ENCODE measurements at regions not wholly inside any gene's neighbourhood (a gene's known extent, or its start where the extent isn't known, plus 50 kb on each side); places are given as distances from the start of the nearest gene placed in this dataset.

- CTCF ChIA-PET, result interaction anchor here (0.7 kb wide), 1 partner anchor 959 kb away, joined by 5 read pairs; no protein-coding TSS in a partner anchor
- intact Hi-C loops (cut with micrococcal nuclease), result no loop called here
- Mint-ChIP-seq H3K36me3 (ENCODE audit: low read depth) (no peaks in the 10 kb centered on the region), H3K27ac (no peak overlapping the region), H3K4me3 (no peak overlapping the region), H3K4me1 (ENCODE audit: low read depth) (no peaks in the 10 kb centered on the region), H3K27me3 (ENCODE audit: low read depth) (peaks cover 4% of the 10 kb centered on the region), H3K9me3 (no peaks in the 10 kb centered on the region)
- DNase-seq, result no peak
Observed at GRCh38 chr6:21522797-21523456, 70.6 kb upstream of the SOX4 start.

GRCh38 chr6:21523652-21524051, 69.9 kb upstream of the SOX4 start:
- Mint-ChIP-seq H3K27ac (no peak overlapping the region), H3K4me1 (ENCODE audit: low read depth) (no peaks in the 10 kb centered on the region), H3K27me3 (ENCODE audit: low read depth) (peaks cover 2% of the 10 kb centered on the region), H3K36me3 (ENCODE audit: low read depth) (no peaks in the 10 kb centered on the region), H3K9me3 (no peaks in the 10 kb centered on the region), H3K4me3 (no peak overlapping the region)
- no peak for DNase-seq
- intact Hi-C loops (cut with micrococcal nuclease), result no loop called here
- CTCF ChIA-PET, result no interaction called here

GRCh38 chr6:21524201-21524600, 69.3 kb upstream of the SOX4 start:
- Mint-ChIP-seq H3K27me3 (ENCODE audit: low read depth) (peaks cover 2% of the 10 kb centered on the region), H3K4me1 (ENCODE audit: low read depth) (no peaks in the 10 kb centered on the region), H3K9me3 (no peaks in the 10 kb centered on the region), H3K36me3 (ENCODE audit: low read depth) (no peaks in the 10 kb centered on the region), H3K4me3 (no peak overlapping the region), H3K27ac (no peak overlapping the region)
- DNase-seq, result no peak
- intact Hi-C loops (cut with micrococcal nuclease), result no loop called here
- CTCF ChIA-PET, result no interaction called here

- no peak overlapping the region for H3K27ac Mint-ChIP-seq
- H3K4me1 Mint-ChIP-seq (ENCODE audit: low read depth), result no peaks in the 10 kb centered on the region
- no peak for DNase-seq
- CTCF ChIA-PET, result no interaction called here
- H3K4me3 Mint-ChIP-seq, result no peak overlapping the region
- no peaks in the 10 kb centered on the region for H3K9me3 Mint-ChIP-seq
- no peaks in the 10 kb centered on the region for H3K36me3 Mint-ChIP-seq (ENCODE audit: low read depth)
- intact Hi-C loops (cut with micrococcal nuclease), result loop anchor here (1.0 kb wide), 1 partner anchor 62 kb away; no protein-coding TSS in a partner anchor
- H3K27me3 Mint-ChIP-seq (ENCODE audit: low read depth), result peaks cover 2% of the 10 kb centered on the region
Observed at GRCh38 chr6:21526974-21527373, 66.6 kb upstream of the SOX4 start.

- H3K4me3 Mint-ChIP-seq, result no peak overlapping the region
- no peaks in the 10 kb centered on the region for H3K9me3 Mint-ChIP-seq
- CTCF ChIA-PET, result interaction anchor here (0.6 kb wide), 1 partner anchor 13 kb away, joined by 4 read pairs; no protein-coding TSS in a partner anchor
- no peak overlapping the region for H3K27ac Mint-ChIP-seq
- peaks cover 2% of the 10 kb centered on the region for H3K27me3 Mint-ChIP-seq (ENCODE audit: low read depth)
- H3K36me3 Mint-ChIP-seq (ENCODE audit: low read depth), result no peaks in the 10 kb centered on the region
- H3K4me1 Mint-ChIP-seq (ENCODE audit: low read depth), result no peaks in the 10 kb centered on the region
- intact Hi-C loops (cut with micrococcal nuclease), result loop anchor here (1.0 kb wide), 1 partner anchor 62 kb away; no protein-coding TSS in a partner anchor
- DNase-seq, result no peak
Observed at GRCh38 chr6:21527731-21528130, 65.8 kb upstream of the SOX4 start.

- no peak for DNase-seq
- H3K4me1 Mint-ChIP-seq (ENCODE audit: low read depth), result no peaks in the 10 kb centered on the region
- CTCF ChIA-PET, result no interaction called here
- no peaks in the 10 kb centered on the region for H3K36me3 Mint-ChIP-seq (ENCODE audit: low read depth)
- intact Hi-C loops (cut with micrococcal nuclease), result no loop called here
- H3K27ac Mint-ChIP-seq, result no peak overlapping the region
- no peaks in the 10 kb centered on the region for H3K9me3 Mint-ChIP-seq
- peaks cover 2% of the 10 kb centered on the region for H3K27me3 Mint-ChIP-seq (ENCODE audit: low read depth)
- H3K4me3 Mint-ChIP-seq, result no peak overlapping the region
Observed at GRCh38 chr6:21529431-21529830, 64.1 kb upstream of the SOX4 start.

- no peak for DNase-seq
- Mint-ChIP-seq H3K4me1 (ENCODE audit: low read depth) (no peaks in the 10 kb centered on the region), H3K27me3 (ENCODE audit: low read depth) (peaks cover under 1% of the 10 kb centered on the region), H3K36me3 (ENCODE audit: low read depth) (no peaks in the 10 kb centered on the region), H3K9me3 (no peaks in the 10 kb centered on the region), H3K4me3 (no peak overlapping the region), H3K27ac (no peak overlapping the region)
- CTCF ChIA-PET, result no interaction called here
- intact Hi-C loops (cut with micrococcal nuclease), result no loop called here
Observed at GRCh38 chr6:21531393-21531792, 62.2 kb upstream of the SOX4 start.

- CTCF ChIA-PET, result no interaction called here
- intact Hi-C loops (cut with micrococcal nuclease), result no loop called here
Observed at GRCh38 chr6:21533678-21534077, 59.9 kb upstream of the SOX4 start.

GRCh38 chr6:21536280-21536766, 57.2 kb upstream of the SOX4 start:
- H3K4me3 Mint-ChIP-seq, result no peak overlapping the region
- no peaks in the 10 kb centered on the region for H3K9me3 Mint-ChIP-seq
- no peak overlapping the region for H3K27ac Mint-ChIP-seq
- DNase-seq, result no peak
- CTCF ChIA-PET, result no interaction called here
- no peaks in the 10 kb centered on the region for H3K36me3 Mint-ChIP-seq (ENCODE audit: low read depth)
- H3K4me1 Mint-ChIP-seq (ENCODE audit: low read depth), result no peaks in the 10 kb centered on the region
- intact Hi-C loops (cut with micrococcal nuclease), result no loop called here
- H3K27me3 Mint-ChIP-seq (ENCODE audit: low read depth), result peaks cover 7% of the 10 kb centered on the region

More at GRCh38 chr6:21533678-21534077, 59.9 kb upstream of the SOX4 start:
- DNase-seq, result no peak
- Mint-ChIP-seq H3K27me3 (ENCODE audit: low read depth) (peaks cover 2% of the 10 kb centered on the region), H3K4me3 (no peak overlapping the region), H3K9me3 (no peaks in the 10 kb centered on the region), H3K4me1 (ENCODE audit: low read depth) (no peaks in the 10 kb centered on the region), H3K36me3 (ENCODE audit: low read depth) (no peaks in the 10 kb centered on the region), H3K27ac (no peak overlapping the region)

- no peak for DNase-seq
- peaks cover 8% of the 10 kb centered on the region for H3K27me3 Mint-ChIP-seq (ENCODE audit: low read depth)
- intact Hi-C loops (cut with micrococcal nuclease), result no loop called here
- H3K27ac Mint-ChIP-seq, result no peak overlapping the region
- no peaks in the 10 kb centered on the region for H3K36me3 Mint-ChIP-seq (ENCODE audit: low read depth)
- peaks cover under 1% of the 10 kb centered on the region for H3K9me3 Mint-ChIP-seq
- CTCF ChIA-PET, result no interaction called here
- H3K4me1 Mint-ChIP-seq (ENCODE audit: low read depth), result no peaks in the 10 kb centered on the region
- H3K4me3 Mint-ChIP-seq, result no peak overlapping the region
Observed at GRCh38 chr6:21537637-21538036, 55.9 kb upstream of the SOX4 start.

- Mint-ChIP-seq H3K4me3 (no peak overlapping the region), H3K9me3 (peaks cover 2% of the 10 kb centered on the region), H3K27ac (no peak overlapping the region), H3K27me3 (ENCODE audit: low read depth) (peaks cover 8% of the 10 kb centered on the region), H3K36me3 (ENCODE audit: low read depth) (no peaks in the 10 kb centered on the region), H3K4me1 (ENCODE audit: low read depth) (no peaks in the 10 kb centered on the region)
- intact Hi-C loops (cut with micrococcal nuclease), result no loop called here
- no peak for DNase-seq
- CTCF ChIA-PET, result interaction anchor here (0.5 to 0.6 kb wide), 2 partner anchors 206 to 397 kb away, joined by 3 to 7 read pairs; no protein-coding TSS in a partner anchor
Observed at GRCh38 chr6:21538186-21538798, 55.3 kb upstream of the SOX4 start.

- Mint-ChIP-seq H3K36me3 (ENCODE audit: low read depth) (no peaks in the 10 kb centered on the region), H3K27me3 (ENCODE audit: low read depth) (peaks cover 8% of the 10 kb centered on the region), H3K27ac (no peak overlapping the region), H3K4me3 (no peak overlapping the region), H3K9me3 (peaks cover 4% of the 10 kb centered on the region), H3K4me1 (ENCODE audit: low read depth) (no peaks in the 10 kb centered on the region)
- CTCF ChIA-PET, result no interaction called here
- DNase-seq, result no peak
- intact Hi-C loops (cut with micrococcal nuclease), result no loop called here
Observed at GRCh38 chr6:21539621-21540100, 53.9 kb upstream of the SOX4 start.

Measured in activated naive CD4-positive, alpha-beta T cell treated with anti-CD3 and anti-CD28 coated beads for 36 hours (primary cell).